NCI-H146 (cell line): ENCODE measurements at regions not wholly inside any gene's neighbourhood (a gene's known extent, or its start where the extent isn't known, plus 50 kb on each side); places are given as distances from the start of the nearest gene placed in this dataset.
"Not testable (repeated sequence)": the region's sequence is repeated elsewhere in the genome, so short reads cannot be mapped to it uniquely, and the experiment has no call there.

Experiments used
- DNase-seq: peaks from one replicate; lab custom pipeline; 2025; lab: John Stamatoyannopoulos, UW

DNA sequence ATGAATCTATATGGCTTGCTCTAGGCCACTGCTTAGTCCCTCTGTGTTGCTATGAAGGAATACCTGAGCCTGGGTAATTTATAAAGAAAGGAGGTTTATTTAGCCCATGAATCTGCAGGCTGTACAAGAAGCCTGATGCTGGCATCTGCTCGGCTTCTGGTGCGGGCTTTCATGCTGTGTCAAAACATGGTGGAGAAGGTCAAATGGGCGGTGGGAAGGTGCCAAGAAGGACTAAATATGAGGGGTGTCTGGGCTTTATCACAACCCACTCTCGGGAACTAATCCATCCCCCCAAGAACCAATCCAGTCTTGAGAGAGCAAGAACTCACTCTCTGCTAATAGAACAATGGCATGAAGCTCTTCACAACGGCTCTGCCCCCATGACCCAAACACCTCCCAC is 481.6 kb downstream of the EIPR1 start:
- no peak for DNase-seq

DNA sequence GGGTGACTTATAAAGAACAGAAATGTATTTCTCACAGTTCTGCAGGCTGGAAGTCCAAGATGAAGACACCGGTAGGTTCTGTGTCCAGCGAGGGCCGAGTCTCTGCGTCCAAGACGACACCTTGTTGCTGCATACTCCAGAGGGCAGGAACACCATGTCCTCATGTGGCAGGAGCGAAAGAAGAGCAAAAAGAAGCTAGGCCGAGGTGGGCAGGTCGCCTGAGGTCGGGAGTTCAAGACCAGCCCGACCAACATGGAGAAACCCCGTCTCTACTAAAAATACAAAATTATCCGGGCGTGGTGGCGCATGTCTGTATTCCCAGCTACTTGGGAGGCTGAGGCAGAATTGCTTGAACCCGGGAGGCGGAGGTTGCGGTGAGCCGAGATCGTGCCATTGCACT is 483.6 kb downstream of the EIPR1 start:
- DNase-seq = not testable (repeated sequence)

DNA sequence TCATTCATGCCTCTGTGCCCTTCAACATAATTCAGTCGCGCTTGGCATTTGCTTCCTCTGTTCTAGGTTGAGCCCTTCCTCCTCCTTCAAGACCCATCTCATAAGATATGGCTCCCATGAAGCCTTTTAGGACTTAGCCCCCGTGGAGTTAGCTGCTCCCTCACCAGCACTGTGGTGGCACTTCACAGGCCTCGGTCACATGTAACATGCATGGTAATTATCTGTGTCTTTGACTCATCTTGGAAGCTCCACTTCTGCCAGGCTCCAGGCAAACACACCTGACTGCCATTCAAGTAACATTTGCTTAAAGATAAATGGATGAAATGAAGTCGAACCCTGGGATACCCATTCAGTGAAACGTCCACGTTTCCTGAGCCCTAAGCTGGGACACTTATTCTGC is 484.7 kb downstream of the EIPR1 start:
- DNase-seq = no peak

DNA sequence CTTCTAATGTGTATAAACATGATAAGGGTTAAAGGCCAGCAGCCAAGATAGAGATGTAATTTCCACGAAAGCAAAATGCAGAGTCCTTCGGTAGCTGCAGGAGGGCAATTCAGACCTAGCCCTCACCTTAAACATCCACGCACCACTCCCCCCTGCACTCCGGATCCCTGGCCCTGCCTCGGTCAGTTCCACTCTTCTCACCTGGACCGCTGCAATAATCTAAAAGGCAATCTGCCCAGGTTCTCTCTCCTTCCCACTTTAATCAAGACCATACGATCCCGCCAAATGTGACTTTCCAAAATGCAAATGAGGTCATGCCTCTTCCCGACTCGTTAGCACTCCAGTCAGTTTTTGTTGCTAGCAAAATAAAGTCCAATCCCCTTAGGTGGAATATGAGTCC is 485.2 kb downstream of the EIPR1 start:
- no peak for DNase-seq

DNA sequence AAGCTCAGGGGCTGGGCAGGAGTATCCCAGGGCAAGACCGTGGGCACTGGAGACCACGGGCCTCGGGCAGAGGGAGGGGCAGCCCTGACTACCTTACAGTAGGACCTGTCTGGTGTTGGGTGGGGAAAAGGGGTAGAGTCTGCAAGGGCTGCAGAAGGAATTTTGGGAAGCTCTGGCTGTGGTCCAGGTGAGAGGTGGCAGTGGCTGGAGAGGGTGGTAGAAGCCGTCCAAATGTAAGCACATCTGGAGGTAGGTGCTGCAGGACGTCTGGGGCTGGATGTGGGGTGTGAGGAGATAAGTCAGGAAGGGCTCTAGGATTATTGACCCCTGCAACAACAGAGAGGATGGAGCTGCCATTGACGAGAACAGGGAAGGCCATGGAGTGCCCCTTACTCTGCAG is 486.7 kb downstream of the EIPR1 start:
- no peak for DNase-seq

DNA sequence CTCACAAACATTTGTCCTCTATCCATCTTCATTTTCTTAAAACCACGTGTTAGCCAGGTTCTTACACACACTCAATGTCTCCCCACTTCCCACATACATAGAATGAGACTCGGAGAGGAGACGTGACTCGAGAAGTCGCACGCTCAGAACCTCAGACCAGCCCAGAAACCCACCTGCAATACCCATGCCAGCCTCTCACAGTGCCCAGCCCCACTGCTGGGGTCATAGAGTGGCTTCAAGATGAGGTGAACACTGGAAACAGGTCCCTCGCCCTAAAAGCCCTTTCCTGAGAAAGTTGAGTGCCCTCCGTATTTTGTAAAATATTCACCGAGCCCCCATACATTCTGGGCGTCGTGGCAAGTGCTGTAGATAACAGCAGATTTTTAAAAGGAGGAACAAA is 487.4 kb downstream of the EIPR1 start:
- DNase-seq = no peak

DNA sequence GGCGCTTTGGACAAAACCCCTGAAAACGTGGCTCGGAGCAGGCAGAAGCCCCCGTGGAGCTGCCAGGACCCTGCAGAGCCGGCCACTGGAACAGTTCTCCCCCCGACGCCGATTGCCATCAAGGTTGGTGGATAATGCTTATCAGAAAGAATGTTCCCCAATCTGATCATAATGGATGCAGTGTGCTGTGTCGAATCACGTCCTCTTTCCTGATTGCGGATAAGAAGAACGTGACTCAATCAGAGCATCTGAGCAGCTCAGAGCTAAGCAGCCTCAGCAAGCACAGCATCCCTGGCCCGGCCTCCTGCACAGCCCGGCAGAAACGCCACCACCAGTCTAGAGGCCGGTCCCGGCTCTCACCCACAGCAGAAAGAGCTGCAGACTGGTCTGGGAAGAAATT is 488.0 kb downstream of the EIPR1 start:
- DNase-seq = no peak

DNA sequence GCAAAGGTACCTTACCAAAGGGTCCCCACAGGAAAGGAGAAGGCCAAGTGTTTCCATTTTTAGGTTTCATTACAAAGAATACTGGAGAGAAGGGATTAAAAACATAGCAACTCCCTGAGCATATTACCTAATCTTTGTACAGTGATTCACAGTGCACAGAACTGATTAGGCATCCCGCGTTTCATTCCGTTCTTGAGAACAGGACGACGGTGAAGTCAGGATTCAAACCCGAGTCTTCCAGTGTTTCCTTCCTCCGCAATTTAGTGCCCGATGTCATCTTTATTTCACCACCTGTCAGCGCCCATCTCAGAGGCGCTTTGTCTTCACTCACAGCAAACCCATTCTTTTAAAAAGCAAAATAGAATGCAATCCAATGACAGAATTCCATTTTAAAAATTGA is 488.5 kb downstream of the EIPR1 start:
- no peak for DNase-seq

DNA sequence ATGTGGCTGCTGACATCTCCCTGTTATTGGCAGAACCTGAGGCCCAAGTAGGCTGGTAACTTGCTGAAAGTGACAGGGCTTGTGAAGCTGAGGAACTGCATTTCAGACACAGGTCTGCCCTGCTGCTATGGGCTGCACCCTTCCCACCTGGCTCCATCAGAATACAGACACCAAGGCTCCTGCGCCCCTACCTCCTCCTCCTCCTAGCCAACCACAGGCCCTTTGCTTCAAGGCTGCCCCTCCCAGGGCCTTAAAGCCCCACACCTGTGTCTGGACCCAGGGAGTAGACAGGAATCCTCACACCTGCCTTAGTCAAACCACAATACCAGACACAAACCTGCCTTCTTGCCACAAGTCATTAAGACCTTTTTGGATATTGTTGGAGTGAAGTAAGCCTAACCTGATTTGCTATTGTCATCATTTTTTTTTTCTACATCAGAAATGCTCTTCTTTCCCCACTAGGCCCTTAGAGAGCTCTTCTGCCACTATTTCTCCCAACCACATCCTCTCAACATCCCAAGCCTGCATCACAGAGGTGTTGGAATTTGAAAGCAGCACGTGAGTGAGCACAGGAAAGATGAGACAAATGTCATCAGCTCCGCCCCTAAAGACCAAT is 489.7 kb downstream of the EIPR1 start:
- no peak for DNase-seq

DNA sequence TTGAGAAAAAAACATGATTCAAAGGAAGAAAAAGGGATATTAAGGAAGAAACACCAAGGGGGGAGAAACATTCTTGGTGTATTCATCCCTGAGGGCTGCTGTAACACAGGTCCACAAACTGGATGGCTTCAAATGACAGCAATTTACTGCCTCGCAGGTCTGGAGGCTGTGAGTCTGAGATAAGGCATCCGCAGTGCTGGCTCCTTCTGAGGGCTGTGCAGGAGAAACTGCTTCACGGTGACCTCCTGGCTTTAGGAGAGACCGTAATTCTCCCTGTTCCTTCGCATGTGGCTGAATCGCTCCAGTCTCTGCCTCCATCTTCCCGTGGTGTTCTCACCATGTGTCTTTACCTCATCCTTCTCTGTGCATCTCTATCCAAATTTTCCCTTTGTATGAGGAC is 490.7 kb downstream of the EIPR1 start:
- DNase-seq = no peak

DNA sequence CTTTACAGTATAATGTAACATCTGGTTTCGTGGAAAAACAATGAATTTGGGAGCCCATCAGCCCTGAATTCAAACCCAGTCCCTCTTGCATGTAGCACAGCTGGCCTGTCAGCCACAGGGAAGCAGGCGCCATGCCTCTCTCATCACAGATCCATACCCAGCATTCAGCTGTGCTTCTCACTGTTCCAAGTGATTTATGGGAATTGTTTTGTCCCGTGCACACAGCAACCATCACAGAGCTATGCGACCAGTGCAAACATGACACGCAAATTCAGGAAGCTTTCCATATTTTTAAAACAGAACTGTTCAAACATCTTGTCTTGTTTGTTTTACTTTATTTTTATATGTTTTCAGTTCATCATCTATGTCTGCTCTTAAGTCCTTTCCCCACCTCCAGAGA is 496.1 kb downstream of the EIPR1 start:
- DNase-seq = no peak

DNA sequence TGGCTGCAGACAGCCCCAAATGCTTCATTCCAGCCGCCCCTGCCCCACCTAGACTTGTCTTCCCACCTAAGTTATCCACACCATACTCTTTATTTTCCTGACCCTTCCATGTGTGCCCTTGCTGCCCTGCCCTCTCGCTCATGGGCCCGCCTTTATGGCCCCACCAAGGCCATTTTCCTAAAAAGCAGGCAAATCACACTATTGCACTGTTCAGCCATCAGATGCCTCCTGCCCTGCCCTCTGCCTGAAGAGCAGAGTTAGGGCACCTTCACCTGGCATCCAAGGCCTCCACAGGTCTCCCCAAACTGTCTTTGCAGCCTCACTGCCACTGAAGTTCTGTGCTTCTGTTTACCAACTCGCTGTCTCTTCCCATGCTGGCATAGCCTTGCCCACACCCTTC is 496.7 kb downstream of the EIPR1 start:
- DNase-seq = no peak

DNA sequence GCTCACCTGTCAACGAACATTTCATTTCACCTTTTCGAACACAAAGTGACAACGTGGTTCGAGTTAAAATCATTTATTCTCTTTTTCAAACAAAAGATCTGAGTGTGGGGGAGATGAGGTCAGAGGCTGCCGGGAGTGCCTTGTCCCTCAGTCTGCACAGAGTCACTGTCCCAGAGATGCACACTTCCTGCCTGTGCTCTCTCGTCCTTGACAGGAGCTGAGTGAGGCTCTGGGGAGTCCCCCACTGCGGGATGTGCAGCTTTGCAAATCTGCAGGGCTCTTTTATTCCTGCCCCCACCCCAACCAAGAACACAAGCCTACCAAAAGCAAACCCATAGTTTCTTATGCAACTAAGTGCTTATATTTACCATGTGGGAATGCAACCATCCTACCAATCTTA is 497.8 kb downstream of the EIPR1 start:
- DNase-seq = no peak

DNA sequence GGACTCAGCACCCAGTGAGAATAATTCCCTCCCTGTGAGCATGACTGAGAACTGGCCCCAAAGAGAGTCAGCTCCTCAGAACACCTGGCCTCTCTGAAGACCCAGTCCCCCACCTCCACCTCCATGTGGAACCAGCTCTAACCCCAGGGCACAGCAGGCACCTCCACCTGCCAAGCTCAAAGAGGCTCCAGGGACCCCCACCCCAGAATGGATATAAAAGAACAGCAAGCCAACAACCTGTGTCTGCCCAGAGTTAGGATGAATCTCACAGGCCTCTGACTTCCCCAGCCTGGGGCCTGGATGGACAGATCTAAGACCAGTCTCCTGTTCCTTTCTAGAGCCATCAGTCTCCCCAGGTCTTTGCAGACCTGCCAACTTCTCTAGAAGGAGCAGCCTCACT is 498.5 kb downstream of the EIPR1 start:
- no peak for DNase-seq

DNA sequence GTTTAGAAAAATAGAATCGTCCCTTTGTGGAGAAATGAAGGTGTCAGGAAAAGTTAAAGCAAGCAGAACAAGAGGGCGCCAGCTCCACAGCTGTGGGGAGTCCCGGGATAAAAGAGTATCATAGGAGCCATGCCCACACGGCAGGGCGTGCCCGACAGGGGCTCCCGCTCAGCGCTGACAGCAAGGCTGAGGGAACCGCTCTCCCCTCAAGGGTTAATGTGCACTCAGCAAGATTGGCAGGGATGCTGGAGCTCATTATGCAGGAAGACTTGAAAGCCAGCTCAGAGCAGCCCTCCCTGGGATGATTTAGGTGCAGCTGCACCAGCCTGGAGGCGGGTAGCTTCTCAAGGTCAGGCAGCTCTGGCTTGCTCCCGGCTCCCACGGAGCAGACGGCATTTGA is 500.2 kb downstream of the EIPR1 start:
- no peak for DNase-seq

DNA sequence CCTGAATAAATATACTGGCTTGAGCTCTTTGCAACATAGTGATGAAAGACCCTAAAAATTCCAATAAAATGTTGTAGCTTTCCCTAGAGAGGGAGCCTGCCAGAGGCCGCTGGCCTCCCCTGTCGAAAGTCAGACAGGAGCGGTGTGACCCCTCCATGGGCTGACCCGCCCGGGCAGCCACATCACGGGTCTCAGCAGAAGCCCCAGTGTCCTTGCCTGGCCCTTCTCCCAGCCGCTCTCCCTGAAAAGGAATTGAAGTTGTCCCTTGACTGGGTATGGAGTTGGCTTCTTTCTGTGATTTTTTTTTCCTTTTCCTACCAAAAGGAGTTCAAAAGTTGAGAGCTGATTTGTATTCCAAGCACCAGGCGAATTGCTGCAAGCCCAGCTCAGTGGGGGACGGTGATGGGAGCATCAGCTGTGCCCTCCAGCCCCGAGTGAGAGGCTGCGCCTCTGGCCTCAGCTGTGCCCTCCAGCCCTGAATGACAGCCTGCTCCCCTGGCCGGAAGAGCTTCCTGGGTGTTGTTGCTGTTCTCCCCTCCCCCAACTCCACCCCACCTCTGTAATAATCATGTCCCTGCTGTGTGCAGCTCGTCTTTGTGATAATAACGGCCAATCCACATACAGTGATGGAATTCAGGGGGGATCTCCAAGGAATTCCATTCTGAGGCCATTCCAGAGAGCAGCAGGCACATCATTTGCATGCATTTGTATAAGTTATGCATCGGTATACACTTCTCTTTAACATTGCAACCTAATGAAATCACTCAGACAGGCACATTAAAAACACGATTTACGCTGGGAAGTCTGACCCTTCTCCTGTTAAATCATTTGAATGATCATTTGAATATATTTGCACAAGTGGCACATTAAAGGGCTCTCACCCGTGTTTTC is 501.0 kb downstream of the EIPR1 start:
- DNase-seq = no peak

DNA sequence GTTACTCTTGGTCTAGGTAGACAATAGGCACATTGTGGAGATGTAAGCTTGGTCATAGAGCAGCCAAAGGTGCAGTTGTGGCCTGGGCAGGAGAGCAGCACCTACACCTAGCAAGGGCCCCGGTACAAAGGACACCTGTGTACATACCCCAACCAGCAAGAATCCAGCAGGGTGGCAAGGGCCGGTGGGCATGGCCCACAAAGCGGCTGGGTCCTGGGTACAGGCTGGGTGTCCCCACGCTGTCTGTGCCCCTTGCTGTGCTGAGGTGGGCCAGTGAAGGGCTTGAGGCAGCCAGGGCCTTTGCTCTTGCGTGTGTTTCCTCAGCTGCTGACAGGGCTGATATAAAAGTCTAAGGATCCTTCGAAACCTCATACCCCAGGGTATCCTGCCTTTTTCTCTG is 501.8 kb downstream of the EIPR1 start:
- DNase-seq = no peak

DNA sequence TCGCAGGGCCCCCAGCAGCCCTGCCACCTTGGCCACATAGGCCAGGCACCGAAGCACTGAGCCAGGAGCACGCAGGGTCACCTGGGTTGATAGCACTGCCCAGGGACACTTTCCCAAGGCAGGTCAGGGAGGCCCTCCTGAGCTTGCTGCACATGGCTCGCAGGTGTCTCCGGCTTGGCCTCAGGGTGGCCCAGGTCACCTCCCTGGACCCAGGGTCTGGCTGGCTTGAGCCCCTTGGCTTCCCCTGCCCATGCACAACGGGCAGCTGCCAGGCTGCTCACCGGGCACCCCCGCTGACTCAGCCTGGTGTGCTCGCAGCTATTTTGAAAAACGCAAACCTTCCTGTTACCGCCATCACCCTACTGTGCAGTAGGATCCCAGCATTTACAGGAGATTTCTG is 502.3 kb downstream of the EIPR1 start:
- no peak for DNase-seq

DNA sequence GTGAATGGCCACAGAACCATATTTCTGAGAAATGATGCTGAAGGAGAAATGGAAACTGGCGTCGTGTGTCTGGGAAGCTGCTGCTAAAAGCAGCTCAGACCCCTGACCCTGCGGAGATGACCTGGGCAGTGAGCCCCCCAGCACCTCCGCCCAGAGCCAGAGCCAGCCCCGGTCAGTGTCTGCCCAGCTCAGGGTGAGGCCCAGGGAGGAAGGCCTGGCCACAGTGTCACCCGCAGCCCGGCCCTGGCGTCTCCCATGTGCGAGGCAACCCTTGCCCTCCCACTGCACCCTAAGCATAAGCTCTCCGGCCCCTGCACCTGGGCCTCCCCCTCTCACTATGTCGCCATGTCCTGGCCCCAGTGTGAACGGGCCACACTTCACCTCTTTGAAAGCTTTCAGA is 502.8 kb downstream of the EIPR1 start:
- no peak for DNase-seq

DNA sequence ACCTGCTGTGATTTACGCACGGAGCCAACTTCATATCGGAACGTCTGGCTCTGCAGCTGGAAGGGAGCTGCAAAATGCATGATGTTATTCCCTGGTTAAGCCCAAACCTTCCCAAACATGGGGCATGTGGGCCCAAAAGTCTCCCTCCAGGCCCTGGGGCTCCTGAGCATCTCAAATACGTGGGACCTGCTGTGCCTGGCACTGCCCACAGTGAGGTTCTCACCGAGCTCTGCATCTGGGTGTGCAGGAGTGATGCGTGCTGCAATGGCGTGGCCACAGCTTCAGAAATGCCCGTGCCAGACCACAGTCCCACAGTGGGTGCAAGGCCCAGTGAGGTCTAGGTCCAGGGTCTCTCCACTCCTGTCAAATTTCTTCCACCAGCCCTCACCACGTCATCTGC is 503.3 kb downstream of the EIPR1 start:
- no peak for DNase-seq

DNA sequence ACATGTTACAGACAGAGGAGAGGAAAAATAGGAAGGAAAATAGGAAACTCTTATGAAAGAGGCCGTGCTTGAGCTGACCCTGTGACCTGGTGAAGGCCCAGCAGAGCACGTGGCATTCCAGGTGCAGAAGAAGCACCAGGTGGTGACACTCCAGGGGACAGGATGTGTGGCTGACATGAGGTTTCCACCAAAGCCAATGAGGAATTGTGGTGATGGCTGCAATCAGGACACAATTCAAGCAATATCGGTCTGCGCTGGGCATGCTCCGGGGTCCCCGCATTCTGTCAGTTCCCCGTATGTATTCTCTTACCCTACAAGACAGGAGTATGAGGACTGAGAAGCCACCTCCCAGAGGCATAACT is 504.2 kb downstream of the EIPR1 start:
- DNase-seq = peak; percentile 66

DNA sequence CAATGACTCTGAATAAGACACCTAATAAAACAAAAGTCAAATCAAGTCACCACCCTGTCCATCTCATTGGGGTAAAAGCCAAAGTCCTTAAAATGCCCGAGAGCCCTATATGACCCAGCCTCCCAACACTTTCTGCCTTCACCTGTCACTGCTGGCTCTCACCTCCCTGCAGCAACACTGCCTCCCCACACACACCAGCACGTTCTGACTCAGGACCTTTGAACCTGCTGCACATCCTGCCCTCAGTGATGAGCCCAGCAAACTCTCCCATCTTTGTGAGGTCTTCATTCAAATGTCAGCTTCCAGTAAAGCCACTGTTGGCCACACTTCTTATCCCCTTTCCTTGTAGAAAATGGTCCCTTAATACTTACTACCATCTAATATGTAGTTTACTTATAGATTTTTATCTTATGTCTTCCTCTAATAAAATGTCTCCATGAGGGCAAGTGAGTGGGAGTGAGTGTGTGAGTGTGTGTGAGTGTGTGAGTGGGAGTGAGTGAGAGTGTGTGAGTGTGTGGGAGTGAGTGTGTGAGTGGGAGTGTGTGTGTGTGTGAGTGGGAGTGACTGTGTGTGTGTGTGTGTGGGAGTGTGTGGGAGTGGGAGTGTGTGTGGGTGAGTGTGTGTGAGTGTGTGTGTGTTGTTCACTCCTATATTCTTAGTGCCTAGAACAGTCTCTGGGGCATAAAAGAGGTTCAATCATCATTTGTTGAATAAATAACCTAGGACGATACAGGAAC is 504.7 kb downstream of the EIPR1 start:
- DNase-seq = no peak

DNA sequence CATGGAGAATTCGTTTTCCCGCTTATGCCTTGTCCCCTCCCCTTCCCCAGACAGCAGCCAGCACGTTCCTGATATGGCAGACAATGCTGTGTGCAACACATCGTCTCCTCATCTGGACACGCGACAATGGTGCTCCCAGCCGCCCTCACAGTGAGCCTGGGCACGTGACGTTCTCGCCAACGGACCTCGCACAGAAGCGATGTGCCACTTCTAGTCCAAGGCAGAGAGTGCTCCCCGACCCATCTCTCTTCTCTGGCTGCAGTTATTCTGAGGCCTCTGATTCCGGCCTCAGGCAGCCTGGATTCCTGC is 505.4 kb downstream of the EIPR1 start:
- DNase-seq = no peak
